PC-3 (cell line): ENCODE measurements at regions not wholly inside any gene's neighbourhood (a gene's known extent, or its start where the extent isn't known, plus 50 kb on each side); places are given as distances from the start of the nearest gene placed in this dataset.
A peak's percentile ranks its signal among the peaks of the same experiment; 100 is the strongest.

Experiments used
- ATAC-seq: fragments of 200-7000 bp; cut with Tn5 transposase; 2 replicates; pipeline ENCODE4 v1.9.1; 2020; ENCODE audit warnings: mild to moderate bottlenecking, moderate library complexity
- BruUV-seq: library from RNA; stranded (reverse); fragments of 400-500 nt; replicated peaks from 2 replicates; lab custom pipeline; 2021; lab: Mats Ljungman, UMichigan
- CTCF ChIA-PET: fragments of 300-600 bp; sonication (Branson Sonifier 250); formaldehyde crosslinking; loops from one replicate; lab custom pipeline; 2022; ENCODE audit warnings: antibody characterized with exemption; lab: Charles Lee
- POLR2A ChIA-PET: fragments of 300-600 bp; sonication (Branson Sonifier 250); formaldehyde crosslinking; loops from one replicate; lab custom pipeline; 2022; ENCODE audit warnings: antibody characterized with exemption; ENCODE audit not compliant: unreplicated experiment; lab: Charles Lee
- DNase-seq: peaks from one replicate; pipeline ENCODE4 v3.0.0-alpha.2; 2015
- H2AFZ ChIP-seq: fragments of 300-600 bp; sonication (generic); 2 replicates; pipeline ENCODE4 v1.6.0; 2016; ENCODE audit warnings: antibody characterized with exemption, low read length
- H3F3A ChIP-seq: fragments of 300-600 bp; sonication (generic); one replicate; pipeline ENCODE4 v1.6.0; 2017; ENCODE audit warnings: antibody characterized with exemption, low read length, control low read depth, mild to moderate bottlenecking; ENCODE audit not compliant: unreplicated experiment
- H3K27ac ChIP-seq: fragments of 300-600 bp; sonication (generic); 2 replicates; pipeline ENCODE4 v1.5.1; 2016; ENCODE audit warnings: mild to moderate bottlenecking, low read length
- H3K27me3 ChIP-seq: fragments of 300-600 bp; sonication (generic); 2 replicates; pipeline ENCODE4 v1.6.1; 2016; ENCODE audit warnings: low read length, mixed read lengths
- H3K36me3 ChIP-seq: fragments of 300-600 bp; sonication (generic); 2 replicates; pipeline ENCODE4 v1.6.1; 2016; ENCODE audit warnings: low read depth, mixed run types, low read length, mixed read lengths
- H3K4me1 ChIP-seq: fragments of 300-600 bp; sonication (generic); 2 replicates; pipeline ENCODE4 v1.5.1; 2016; ENCODE audit warnings: low read length; ENCODE audit not compliant: insufficient read depth
- H3K4me2 ChIP-seq: fragments of 300-600 bp; sonication (generic); 2 replicates; pipeline ENCODE4 v1.6.0; 2016; ENCODE audit warnings: low read length
- H3K4me3 ChIP-seq: fragments of 300-600 bp; sonication (generic); 2 replicates; pipeline ENCODE4 v1.5.1; 2016; ENCODE audit warnings: mild to moderate bottlenecking, low read length, mixed read lengths
- H3K79me2 ChIP-seq: fragments of 300-600 bp; sonication (generic); 2 replicates; pipeline ENCODE4 v1.6.1; 2017; ENCODE audit warnings: low read length, mixed read lengths
- H3K9ac ChIP-seq: fragments of 300-600 bp; sonication (generic); 2 replicates; pipeline ENCODE4 v1.6.0; 2016; ENCODE audit warnings: mild to moderate bottlenecking, low read length
- H3K9me2 ChIP-seq: fragments of 300-600 bp; sonication (generic); replicated peaks from 2 replicates; pipeline ENCODE4 v1.6.1; 2016; ENCODE audit warnings: mixed run types, low read length, mixed read lengths
- H3K9me3 ChIP-seq: fragments of 300-600 bp; sonication (generic); 2 replicates; pipeline ENCODE4 v1.6.1; 2016; ENCODE audit warnings: low read length, mixed read lengths
- H4K20me1 ChIP-seq: fragments of 300-600 bp; sonication (generic); 2 replicates; pipeline ENCODE4 v1.6.1; 2016; ENCODE audit warnings: low read length, mixed read lengths
- EZH2 ChIP-seq: fragments of 300-600 bp; sonication (generic); IDR thresholded peaks from one replicate; pipeline ENCODE4 v1.6.1; 2017; ENCODE audit warnings: antibody characterized with exemption, mild to moderate bottlenecking, low read length; ENCODE audit not compliant: unreplicated experiment
- EZH2phosphoT487 ChIP-seq: fragments of 300-600 bp; sonication (generic); IDR thresholded peaks from 2 replicates; pipeline ENCODE4 v1.6.1; 2018; ENCODE audit warnings: mild to moderate bottlenecking, antibody characterized with exemption, low read length, borderline replicate concordance
- intact Hi-C: fragments of 100-400 bp; cut with micrococcal nuclease; formaldehyde crosslinking; loops from 2 replicates; pipeline ENCODE4 v1.9.0; 2023
- TF ChIP-seq, protein P1 (sequence below): fragments of 300-600 bp; sonication (generic); conservative IDR thresholded peaks from 2 replicates; pipeline ENCODE4 v1.5.1; 2017; ENCODE audit warnings: antibody characterized with exemption, low read depth, mild to moderate bottlenecking, low read length

DNA sequence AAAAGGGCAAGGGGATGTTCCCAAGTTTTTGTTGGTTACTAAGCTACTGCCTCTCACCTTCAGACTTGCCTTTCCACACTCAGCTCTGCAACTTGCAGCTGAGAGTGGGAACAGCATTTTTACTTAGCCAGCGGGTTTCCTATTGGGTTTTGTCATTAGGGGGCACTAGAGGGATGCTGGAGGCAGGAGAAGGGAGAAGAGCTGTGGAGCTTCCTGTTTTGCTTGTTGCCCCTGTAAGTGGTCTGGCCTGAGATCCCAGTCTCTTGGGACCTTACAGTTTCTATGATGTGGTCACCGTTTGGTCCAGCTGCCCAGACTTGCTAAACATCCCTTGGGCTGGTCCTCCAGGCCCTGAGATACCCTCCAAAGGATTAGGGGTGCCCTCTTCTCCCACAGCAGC, 209.6 kb upstream of the NLRP1 start:
- ATAC-seq (no peak; the same call in 1 of the 2 replicates), DNase-seq (peak; percentile 44)
- H2AFZ ChIP-seq = no peak overlapping the region
- 0 out of 2 replicates have a peak, but pooled peaks cover 4% of the 10 kb centered on the region for H3K9me3 ChIP-seq
- no peaks in the 10 kb centered on the region for H3K27me3 ChIP-seq
- ChIA-PET CTCF (no interaction called here), POLR2A (interaction anchor here (0.8 kb wide), 1 partner anchor 13 kb away, joined by 3 read pairs; no protein-coding TSS in a partner anchor)
- no peak overlapping the region for H3K9ac ChIP-seq
- no peak overlapping the region for H3K4me3 ChIP-seq
- no peak overlapping the region for H3K27ac ChIP-seq
- intact Hi-C loops = no loop called here
- no peaks in the 10 kb centered on the region for H3F3A ChIP-seq
- H3K79me2 ChIP-seq = no peaks in the 10 kb centered on the region
- peaks cover 3% of the 10 kb centered on the region for H3K4me1 ChIP-seq
- no TSS peak for BruUV-seq
- H3K9me2 ChIP-seq = no peaks in the 10 kb centered on the region
- TF ChIP-seq, protein P1, sequence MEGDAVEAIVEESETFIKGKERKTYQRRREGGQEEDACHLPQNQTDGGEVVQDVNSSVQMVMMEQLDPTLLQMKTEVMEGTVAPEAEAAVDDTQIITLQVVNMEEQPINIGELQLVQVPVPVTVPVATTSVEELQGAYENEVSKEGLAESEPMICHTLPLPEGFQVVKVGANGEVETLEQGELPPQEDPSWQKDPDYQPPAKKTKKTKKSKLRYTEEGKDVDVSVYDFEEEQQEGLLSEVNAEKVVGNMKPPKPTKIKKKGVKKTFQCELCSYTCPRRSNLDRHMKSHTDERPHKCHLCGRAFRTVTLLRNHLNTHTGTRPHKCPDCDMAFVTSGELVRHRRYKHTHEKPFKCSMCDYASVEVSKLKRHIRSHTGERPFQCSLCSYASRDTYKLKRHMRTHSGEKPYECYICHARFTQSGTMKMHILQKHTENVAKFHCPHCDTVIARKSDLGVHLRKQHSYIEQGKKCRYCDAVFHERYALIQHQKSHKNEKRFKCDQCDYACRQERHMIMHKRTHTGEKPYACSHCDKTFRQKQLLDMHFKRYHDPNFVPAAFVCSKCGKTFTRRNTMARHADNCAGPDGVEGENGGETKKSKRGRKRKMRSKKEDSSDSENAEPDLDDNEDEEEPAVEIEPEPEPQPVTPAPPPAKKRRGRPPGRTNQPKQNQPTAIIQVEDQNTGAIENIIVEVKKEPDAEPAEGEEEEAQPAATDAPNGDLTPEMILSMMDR = peak; percentile 43
- no peak for TF ChIP-seq EZH2
- H3K36me3 ChIP-seq = no peaks in the 10 kb centered on the region
- H3K4me2 ChIP-seq = no peak overlapping the region
- H4K20me1 ChIP-seq = no peaks in the 10 kb centered on the region

DNA sequence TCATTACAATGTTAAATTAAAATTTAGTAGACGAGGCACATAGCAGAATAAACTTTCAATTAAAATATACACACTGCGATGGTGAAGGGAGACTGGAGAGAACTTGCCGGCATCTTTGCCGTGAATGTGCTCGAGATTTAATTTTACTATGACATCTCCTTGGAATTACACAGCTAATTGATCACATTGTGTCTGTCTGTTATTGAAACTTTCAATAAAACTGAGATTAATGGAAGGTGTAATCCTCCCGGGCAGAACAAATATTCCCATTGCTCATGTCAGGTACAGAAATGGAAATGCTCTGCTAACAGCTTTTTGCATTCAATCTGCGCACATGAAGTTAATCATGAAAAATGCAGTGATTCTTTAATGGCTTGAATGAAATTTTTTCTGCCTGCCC, 210.1 kb upstream of the NLRP1 start:
- Histone ChIP-seq H4K20me1 (no peaks in the 10 kb centered on the region), H3K4me1 (no peaks in the 10 kb centered on the region), H2AFZ (no peak overlapping the region), H3K4me2 (no peak overlapping the region), H3K79me2 (no peaks in the 10 kb centered on the region), H3F3A (no peaks in the 10 kb centered on the region), H3K4me3 (no peak overlapping the region), H3K9me2 (no peaks in the 10 kb centered on the region), H3K9me3 (0 out of 2 replicates have a peak, but pooled peaks cover 4% of the 10 kb centered on the region), H3K27me3 (no peaks in the 10 kb centered on the region), H3K27ac (no peak overlapping the region), H3K9ac (no peak overlapping the region), H3K36me3 (no peaks in the 10 kb centered on the region)
- no peak for ATAC-seq
- TF ChIP-seq EZH2 (no peak), EZH2phosphoT487 (no peak)
- TF ChIP-seq, protein P1 = no peak
- BruUV-seq = no TSS peak
- ChIA-PET CTCF (no interaction called here), POLR2A (interaction anchor here (0.8 kb wide), 1 partner anchor 13 kb away, joined by 3 read pairs; no protein-coding TSS in a partner anchor)
- intact Hi-C loops = no loop called here
- DNase-seq = no peak

DNA sequence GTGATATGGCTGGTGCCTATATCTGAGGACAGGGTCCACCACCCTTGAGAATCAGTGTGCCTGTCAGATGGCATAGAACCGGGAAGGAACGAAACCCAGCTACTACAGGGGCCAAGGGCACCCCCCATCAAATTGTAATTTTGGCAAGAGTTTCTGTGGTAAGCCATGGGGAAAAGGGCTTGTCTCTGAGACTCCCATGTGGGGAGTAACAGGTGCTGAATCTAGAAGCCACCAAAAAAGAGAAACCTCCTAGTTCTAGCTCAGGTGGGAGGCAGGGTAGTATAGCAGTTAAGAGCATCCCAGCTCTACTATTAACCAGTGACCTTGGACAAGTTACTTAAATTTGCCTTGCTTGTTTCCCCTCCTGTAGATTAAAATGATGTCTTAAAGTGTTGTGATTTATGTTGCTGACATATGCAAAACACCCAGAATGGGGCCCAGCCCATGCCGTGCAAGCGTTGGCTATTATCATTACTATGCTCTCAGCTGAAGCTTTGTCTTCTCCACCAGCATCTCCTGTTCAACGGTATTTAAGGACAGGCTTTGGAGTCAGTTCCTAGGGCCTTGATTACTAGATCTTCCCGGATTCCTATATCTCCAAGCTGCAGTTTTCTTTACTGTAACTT, 210.7 kb upstream of the NLRP1 start:
- Histone ChIP-seq H3K4me1 (no peaks in the 10 kb centered on the region), H3K36me3 (no peaks in the 10 kb centered on the region), H2AFZ (no peak overlapping the region), H3K9me2 (no peaks in the 10 kb centered on the region), H3F3A (no peaks in the 10 kb centered on the region), H3K9ac (no peak overlapping the region), H3K27me3 (no peaks in the 10 kb centered on the region), H4K20me1 (no peaks in the 10 kb centered on the region), H3K27ac (no peak overlapping the region), H3K4me3 (no peak overlapping the region), H3K9me3 (0 out of 2 replicates have a peak, but pooled peaks cover 4% of the 10 kb centered on the region), H3K79me2 (no peaks in the 10 kb centered on the region), H3K4me2 (no peak overlapping the region)
- no TSS peak for BruUV-seq
- no peak for ATAC-seq
- intact Hi-C loops = no loop called here
- POLR2A ChIA-PET = no interaction called here
- CTCF ChIA-PET = no interaction called here
- DNase-seq = no peak
- TF ChIP-seq EZH2 (no peak), EZH2phosphoT487 (no peak)
- TF ChIP-seq, protein P1 = no peak
